ENCODE measurements at regions not wholly inside any gene's neighbourhood (a gene's known extent, or its start where the extent isn't known, plus 50 kb on each side); places are given as distances from the start of the nearest gene placed in this dataset.

- Histone ChIP-seq H3K27ac (ENCODE audit: low read depth, low read length) (no peak overlapping the region), H3K4ac (replicated peaks; ENCODE audit: insufficient read length, low read depth, low read length) (no peak overlapping the region), H2BK5ac (ENCODE audit: low read depth, low read length) (no peak overlapping the region), H3K18ac (ENCODE audit: extremely low read depth, low read length) (no peak overlapping the region), H3K23me2 (ENCODE audit: low read depth, low read length) (no peaks in the 10 kb centered on the region; the same call in 1 of the 2 replicates), H4K5ac (ENCODE audit: insufficient read length, low read depth, low read length) (no peak overlapping the region), H3K79me2 (ENCODE audit: control insufficient read depth in 1 of 2, insufficient read depth in 2 of 2, low read length in 2 of 2) (no peaks in the 10 kb centered on the region), H3K56ac (replicated peaks; ENCODE audit: insufficient read length, low read depth, low read length) (no peak overlapping the region), H3K9ac (replicated peaks in 1 of 4; ENCODE audit: extremely low read depth in 1 of 4, low read depth in 3 of 4, low read length in 3 of 4) (no peak overlapping the region), H2BK20ac (ENCODE audit: low read length) (no peak overlapping the region), H3K9me3 (ENCODE audit: insufficient read depth in 2 of 2, low read depth in 1 of 2, low read length in 1 of 2) (no peaks in the 10 kb centered on the region), H4K20me1 (replicated peaks in 1 of 2; ENCODE audit: control insufficient read depth in 1 of 2, insufficient read depth in 2 of 2, low read length in 2 of 2) (no peaks in the 10 kb centered on the region), H3K23ac (ENCODE audit: insufficient read length) (no peak overlapping the region), H3K27me3 (replicated peaks in 1 of 4; ENCODE audit: control insufficient read depth in 3 of 4, extremely low read depth in 1 of 4, insufficient read depth in 3 of 4, low read length in 3 of 4) (no peaks in the 10 kb centered on the region), H3K14ac (ENCODE audit: insufficient read length) (no peak overlapping the region), H4K91ac (replicated peaks; ENCODE audit: insufficient read length, low read length) (no peak overlapping the region), H2AK5ac (ENCODE audit: low read depth, low read length) (no peak overlapping the region), H3K4me3 (ENCODE audit: extremely low read depth in 1 of 4, insufficient read depth in 2 of 4, low read depth in 3 of 4, low read length in 4 of 4) (no peak overlapping the region), H2BK15ac (ENCODE audit: low read length) (no peak overlapping the region), H3K4me2 (ENCODE audit: insufficient read depth in 1 of 2, low read depth in 2 of 2, low read length in 2 of 2) (no peak overlapping the region), H3K4me1 (replicated peaks in 1 of 4; ENCODE audit: control insufficient read depth in 3 of 4, insufficient read depth in 4 of 4, low read length in 3 of 4) (no peaks in the 10 kb centered on the region), H2BK12ac (ENCODE audit: low read depth, low read length) (no peak overlapping the region), H4K8ac (ENCODE audit: extremely low read depth, insufficient read depth, low read length) (no peak overlapping the region), H3K36me3 (ENCODE audit: control insufficient read depth in 2 of 4, insufficient read depth in 4 of 4, low read length in 3 of 4) (no peaks in the 10 kb centered on the region), H2AFZ (ENCODE audit: low read length) (no peak overlapping the region), H3K79me1 (ENCODE audit: low read depth, low read length) (no peaks in the 10 kb centered on the region), H2BK120ac (replicated peaks; ENCODE audit: low read depth, low read length) (no peak overlapping the region)
- ChIA-PET POLR2A (ENCODE audit: partially characterized antibody) (no interaction called here), CTCF (ENCODE audit: partially characterized antibody) (interaction anchor here (0.6 to 2.5 kb wide), 8 partner anchors 12 to 1501 kb away, joined by 3 to 10 read pairs (median 4); no protein-coding TSS in a partner anchor)
- 80% methylated on average over 8 of the region's 8 CpGs; no CpG with 5 or more reads in 1 of the 2 experiments for WGBS, 2 experiments (ENCODE audit: extremely low coverage in 1 of 2, insufficient coverage in 1 of 2, insufficient read length in 1 of 2, insufficient replicate concordance in 2 of 2, low coverage in 1 of 2, low lambda C conversion rate in 2 of 2, missing lambda C conversion rate in 1 of 2)
- DNase-seq (ENCODE audit: low read depth in 1 of 2, low spot score in 2 of 2): no peak
- peak; percentile 24 for FAIRE-seq
- peak; percentile 52 to 56 for TF ChIP-seq RAD21 (IDR thresholded peaks at IDR 0.05 in 1 of 2, conservative IDR thresholded peaks at IDR 0.05 in 1 of 2; ENCODE audit: low read depth in 2 of 2, low read length in 2 of 2)
- peak in 2 of 3 experiments; percentile 16 to 22; a peak in 1 of 4 replicates for TF ChIP-seq CTCF (IDR thresholded peaks at IDR 0.05; ENCODE audit: control extremely low read depth in 1 of 3, insufficient read depth in 1 of 3, low read depth in 1 of 3, low read length in 3 of 3)
Observed at GRCh38 chr7:41438705-41439514, 264.0 kb downstream of the INHBA start.
